Jurkat, Clone E6-1 (cell line): ENCODE measurements at regions not wholly inside any gene's neighbourhood (a gene's known extent, or its start where the extent isn't known, plus 50 kb on each side); places are given as distances from the start of the nearest gene placed in this dataset.

Experiments used
- DNase-seq: peaks from one replicate; pipeline ENCODE4 v3.0.0-alpha.2; 2011; ENCODE audit warnings: low read depth, low spot score
- H3K4me3 ChIP-seq: 2 replicates; pipeline ENCODE4 v1.5.1; 2011; ENCODE audit warnings: mild to moderate bottlenecking, low read length, control low read depth, moderate library complexity

- DNase-seq: no peak
- H3K4me3 ChIP-seq: no peak overlapping the region
These were observed 112.0 kb downstream of the FAM43A start for GRCh38 chr3:194797555-194798250.

- no peak overlapping the region for H3K4me3 ChIP-seq
- no peak for DNase-seq
These were observed 112.8 kb downstream of the FAM43A start for GRCh38 chr3:194798486-194798885.

GRCh38 chr3:194800002-194800401 is 114.3 kb downstream of the FAM43A start:
- DNase-seq: no peak
- H3K4me3 ChIP-seq: no peak overlapping the region

- no peak overlapping the region for H3K4me3 ChIP-seq
- no peak for DNase-seq
These were observed 116.1 kb downstream of the FAM43A start for GRCh38 chr3:194801461-194802432.

- no peak overlapping the region for H3K4me3 ChIP-seq
- no peak for DNase-seq
These were observed 119.1 kb downstream of the FAM43A start for GRCh38 chr3:194804796-194805195.

- H3K4me3 ChIP-seq: no peak overlapping the region
These were observed 119.9 kb downstream of the FAM43A start for GRCh38 chr3:194805546-194805945.

GRCh38 chr3:194806991-194807630 is 121.4 kb downstream of the FAM43A start:
- no peak overlapping the region for H3K4me3 ChIP-seq
- DNase-seq: no peak

More at GRCh38 chr3:194805546-194805945, 119.9 kb downstream of the FAM43A start:
- DNase-seq: no peak

- no peak for DNase-seq
- no peak overlapping the region for H3K4me3 ChIP-seq
These were observed 123.0 kb downstream of the FAM43A start for GRCh38 chr3:194808640-194809097.

GRCh38 chr3:194809382-194809781 is 123.7 kb downstream of the FAM43A start:
- no peak overlapping the region for H3K4me3 ChIP-seq
- DNase-seq: no peak

GRCh38 chr3:194810076-194810475 is 124.4 kb downstream of the FAM43A start:
- H3K4me3 ChIP-seq: no peak overlapping the region
- DNase-seq: no peak

- no peak for DNase-seq
- no peak overlapping the region for H3K4me3 ChIP-seq
These were observed 125.4 kb downstream of the FAM43A start for GRCh38 chr3:194811118-194811517.

- no peak overlapping the region for H3K4me3 ChIP-seq
- DNase-seq: no peak
These were observed 126.5 kb downstream of the FAM43A start for GRCh38 chr3:194812176-194812575.

- no peak for DNase-seq
- H3K4me3 ChIP-seq: no peak overlapping the region
These were observed 129.2 kb downstream of the FAM43A start for GRCh38 chr3:194814878-194815357.

- no peak for DNase-seq
- H3K4me3 ChIP-seq: no peak overlapping the region
These were observed 131.3 kb downstream of the FAM43A start for GRCh38 chr3:194816748-194817591.

GRCh38 chr3:194817592-194817930 is 131.9 kb downstream of the FAM43A start:
- no peak for DNase-seq
- H3K4me3 ChIP-seq: no peak overlapping the region

- DNase-seq: no peak
- no peak overlapping the region for H3K4me3 ChIP-seq
These were observed 132.3 kb downstream of the FAM43A start for GRCh38 chr3:194817936-194818335.

GRCh38 chr3:194824100-194824499 is 138.4 kb downstream of the FAM43A start:
- no peak overlapping the region for H3K4me3 ChIP-seq
- no peak for DNase-seq

- no peak for DNase-seq
- no peak overlapping the region for H3K4me3 ChIP-seq
These were observed 139.0 kb downstream of the FAM43A start for GRCh38 chr3:194824701-194825111.

- no peak for DNase-seq
- H3K4me3 ChIP-seq: no peak overlapping the region
These were observed 140.9 kb downstream of the FAM43A start for GRCh38 chr3:194826594-194826993.
